Activated CD4-positive, alpha-beta T cell treated with anti-CD3 and anti-CD28 coated beads, Interleukin-2, Interleukin-4, amounts not matched to agents 100 ng/mL and 50 ng/mL, durations not matched to agents 16 hours and 8 hours (primary cell): ENCODE measurements at regions not wholly inside any gene's neighbourhood (a gene's known extent, or its start where the extent isn't known, plus 50 kb on each side); places are given as distances from the start of the nearest gene placed in this dataset.

Experiments used
- DNase-seq: peaks from one replicate; pipeline ENCODE4 v3.0.0-alpha.2; 2020; ENCODE audit warnings: low spot score

DNA sequence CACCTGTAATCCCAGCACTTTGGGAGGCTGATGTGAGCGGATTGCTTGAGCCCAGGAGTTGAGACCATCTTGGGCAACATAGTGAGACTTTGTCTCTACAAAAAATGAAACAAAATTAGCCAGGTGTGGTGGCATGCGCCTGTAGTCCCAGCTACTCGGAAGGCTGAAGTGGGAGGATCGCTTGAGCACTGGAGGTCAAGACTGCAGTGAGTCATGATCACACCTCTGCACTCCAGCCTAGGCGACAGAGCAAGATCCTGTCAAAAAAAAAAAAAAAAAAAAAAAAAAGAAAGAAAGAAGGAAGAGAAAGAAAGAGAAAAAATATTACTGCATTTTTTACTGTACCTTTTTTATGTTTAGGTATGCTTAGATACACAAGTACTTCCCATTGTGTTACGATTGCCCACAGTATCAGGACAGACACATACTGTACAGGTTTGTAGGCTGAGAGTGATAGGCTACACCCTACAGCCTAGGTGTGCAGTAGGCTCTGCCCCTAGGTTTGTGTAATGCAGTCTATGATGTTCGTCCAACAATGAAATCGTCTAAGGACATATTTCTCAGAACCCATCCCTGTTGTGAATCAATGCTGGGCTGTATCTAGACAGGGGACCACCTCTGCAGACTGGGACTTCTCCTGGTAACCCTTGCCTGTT, 160.4 kb upstream of the PWP1 start:
- no peak for DNase-seq

DNA sequence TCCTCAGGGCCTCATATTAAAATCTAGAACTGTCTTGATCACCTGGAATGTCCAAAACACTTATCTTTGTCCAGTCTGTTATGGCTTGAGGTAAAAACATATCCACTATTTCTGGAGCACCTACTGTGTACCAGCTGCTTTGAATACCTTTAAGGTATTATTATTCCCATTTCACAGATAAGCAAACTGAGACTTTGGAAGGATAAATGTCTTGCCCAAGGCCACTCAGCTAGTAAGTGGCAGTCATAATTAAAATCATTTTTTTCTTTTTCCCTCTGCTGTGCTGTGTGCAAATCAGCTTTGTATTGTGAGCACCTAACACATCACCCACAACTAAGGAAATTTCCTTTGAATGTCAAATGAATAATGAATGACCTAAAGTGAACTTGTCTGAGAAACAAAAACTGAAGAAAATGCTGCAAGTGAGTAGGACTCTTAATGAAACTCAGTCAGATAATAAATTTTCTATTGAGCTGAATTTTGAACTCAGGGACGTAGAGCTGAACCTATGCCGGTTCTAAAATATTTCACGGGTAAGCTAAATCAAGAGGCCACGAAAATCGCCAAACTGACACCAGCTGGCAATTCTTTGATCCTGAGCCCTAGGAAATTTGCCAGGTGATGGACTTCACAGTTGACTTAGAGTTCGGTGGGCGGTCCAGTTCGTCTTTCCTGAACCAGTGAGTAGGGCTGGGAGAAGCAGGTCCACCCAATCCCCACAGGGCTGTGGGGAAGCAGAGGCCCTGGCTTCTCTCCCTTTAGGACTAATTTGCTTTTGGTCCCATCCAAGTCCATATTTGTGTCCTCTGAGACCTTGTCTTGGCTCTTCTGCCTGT, 159.7 kb upstream of the PWP1 start:
- no peak for DNase-seq

DNA sequence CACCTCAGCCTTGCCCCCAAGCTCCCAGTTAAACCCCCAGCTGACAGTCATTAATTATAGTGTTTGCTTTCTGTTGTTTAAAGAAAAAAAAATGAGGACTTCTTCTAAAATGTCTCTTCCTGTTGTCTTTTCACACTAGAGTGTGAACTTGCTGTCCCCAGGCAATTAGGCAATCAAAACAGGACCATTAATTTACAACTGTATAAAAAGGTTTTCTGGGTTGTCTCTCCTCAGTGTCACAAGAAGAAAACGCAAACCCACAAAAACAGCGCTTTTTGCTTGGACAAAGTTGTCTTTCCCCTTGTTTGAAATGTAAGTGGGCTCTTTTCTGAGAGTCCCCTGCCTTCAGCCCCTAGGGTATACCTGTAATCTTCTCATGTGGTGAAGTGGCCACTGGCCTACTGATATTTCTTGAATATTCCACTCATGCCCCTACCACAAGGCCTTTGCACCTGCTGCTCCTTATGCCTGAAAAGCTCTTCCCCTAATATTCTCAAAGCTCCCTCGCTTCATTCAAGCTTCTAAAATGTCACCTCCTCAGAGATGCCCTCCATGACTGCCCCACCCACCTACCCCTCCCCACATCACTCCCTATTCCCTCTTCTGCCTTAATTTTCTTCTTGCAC, 158.9 kb upstream of the PWP1 start:
- DNase-seq, result no peak

DNA sequence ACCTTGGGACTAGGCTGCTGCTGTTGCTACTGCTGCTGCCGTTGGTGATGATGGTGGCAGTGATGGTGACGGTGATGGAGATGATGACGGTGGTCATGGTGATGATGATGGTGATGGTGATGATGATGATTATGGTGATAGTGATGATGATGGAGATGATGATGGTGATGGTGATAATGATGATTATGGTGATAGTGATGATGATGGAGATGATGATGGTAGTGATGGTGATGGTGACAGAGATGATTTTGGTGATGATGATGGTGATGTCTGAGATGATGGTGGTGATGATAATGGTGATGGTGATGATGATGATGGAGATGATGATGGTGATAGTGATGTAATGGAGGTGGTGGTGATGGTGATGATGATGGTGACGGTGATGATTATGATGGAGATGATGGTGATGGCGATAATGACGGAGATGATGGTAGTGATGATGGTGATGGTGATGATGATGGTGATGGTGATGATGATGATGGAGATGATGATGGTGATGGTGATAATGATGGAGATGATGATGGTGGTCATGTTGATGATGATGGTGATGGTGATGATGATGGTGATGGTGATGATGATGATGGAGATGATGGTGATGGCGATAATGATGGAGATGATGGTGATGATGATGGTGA, 156.8 kb upstream of the PWP1 start:
- no peak for DNase-seq

DNA sequence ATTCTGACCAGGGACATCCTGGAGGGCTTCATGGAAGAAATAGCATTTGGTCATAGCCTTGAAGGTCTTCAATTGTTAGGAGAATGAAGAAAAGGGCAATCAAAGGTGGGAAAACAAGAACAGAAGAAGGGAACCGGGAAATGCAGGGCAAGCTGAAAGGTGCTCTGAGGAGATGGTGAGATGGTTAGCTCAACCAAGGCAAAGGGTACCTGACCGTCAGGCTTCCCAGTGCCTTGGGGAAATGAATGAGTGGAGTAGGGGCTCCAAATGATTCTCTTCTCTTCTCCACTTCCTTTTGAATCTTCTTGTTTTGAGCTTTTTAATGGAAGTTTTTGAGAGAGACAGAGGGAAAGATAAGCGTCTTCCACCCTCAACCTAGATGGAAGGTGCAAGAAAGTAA, 155.6 kb upstream of the PWP1 start:
- DNase-seq, result no peak

DNA sequence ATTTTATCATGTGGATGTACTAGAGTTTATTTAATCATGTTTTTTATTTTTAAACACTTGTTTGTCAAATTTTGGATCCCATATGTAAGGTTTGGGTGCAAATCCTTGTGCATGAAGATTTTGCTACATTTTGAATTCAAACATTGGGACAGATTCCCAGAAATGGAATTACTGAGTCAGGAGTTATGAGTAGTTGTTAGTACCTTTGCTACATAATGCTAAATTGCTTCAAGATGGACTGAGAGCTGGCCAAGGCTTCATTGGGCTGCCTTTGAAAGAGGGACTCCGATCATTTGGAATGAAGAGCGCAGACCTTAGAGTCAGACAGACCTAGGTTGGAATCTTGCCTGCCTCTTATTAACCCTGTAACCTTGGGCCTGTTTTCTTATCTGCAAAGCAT, 154.9 kb upstream of the PWP1 start:
- DNase-seq, result no peak

DNA sequence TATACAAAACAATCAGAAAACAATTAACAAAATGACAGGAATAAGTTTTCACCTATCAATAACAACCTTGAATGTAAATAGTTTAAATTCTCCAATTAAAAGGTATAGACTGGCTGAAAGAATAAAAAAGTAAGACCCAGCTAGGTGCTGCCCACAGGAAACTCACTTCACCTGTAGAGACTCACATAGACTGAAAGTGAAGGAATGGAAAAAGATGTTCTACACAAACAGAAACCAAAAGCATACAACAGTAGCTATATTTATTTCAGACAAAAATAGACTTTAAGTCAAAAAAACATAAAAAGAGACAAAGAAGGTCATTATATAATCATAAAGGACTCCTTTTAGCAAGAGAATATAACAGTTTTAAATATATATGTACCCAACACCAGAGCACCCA, 152.4 kb upstream of the PWP1 start:
- DNase-seq, result no peak

DNA sequence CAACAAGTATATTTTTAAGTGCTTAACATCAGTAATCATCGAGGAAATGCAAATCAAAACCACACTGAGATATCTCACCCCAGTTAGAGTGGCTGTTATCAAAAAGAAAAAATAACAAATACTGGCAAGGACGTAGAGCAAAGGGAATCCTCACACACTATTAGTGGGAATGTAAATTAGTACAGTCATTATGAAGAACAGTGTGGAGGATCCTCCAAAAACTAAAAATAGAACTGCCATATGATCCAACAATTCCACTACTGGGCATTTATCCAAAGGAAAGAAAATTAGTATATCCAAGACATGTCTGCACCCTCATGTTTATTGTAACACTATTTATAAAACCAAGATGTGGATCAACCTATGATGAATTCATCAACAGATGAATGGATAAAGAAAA, 149.0 kb upstream of the PWP1 start:
- DNase-seq, result no peak

DNA sequence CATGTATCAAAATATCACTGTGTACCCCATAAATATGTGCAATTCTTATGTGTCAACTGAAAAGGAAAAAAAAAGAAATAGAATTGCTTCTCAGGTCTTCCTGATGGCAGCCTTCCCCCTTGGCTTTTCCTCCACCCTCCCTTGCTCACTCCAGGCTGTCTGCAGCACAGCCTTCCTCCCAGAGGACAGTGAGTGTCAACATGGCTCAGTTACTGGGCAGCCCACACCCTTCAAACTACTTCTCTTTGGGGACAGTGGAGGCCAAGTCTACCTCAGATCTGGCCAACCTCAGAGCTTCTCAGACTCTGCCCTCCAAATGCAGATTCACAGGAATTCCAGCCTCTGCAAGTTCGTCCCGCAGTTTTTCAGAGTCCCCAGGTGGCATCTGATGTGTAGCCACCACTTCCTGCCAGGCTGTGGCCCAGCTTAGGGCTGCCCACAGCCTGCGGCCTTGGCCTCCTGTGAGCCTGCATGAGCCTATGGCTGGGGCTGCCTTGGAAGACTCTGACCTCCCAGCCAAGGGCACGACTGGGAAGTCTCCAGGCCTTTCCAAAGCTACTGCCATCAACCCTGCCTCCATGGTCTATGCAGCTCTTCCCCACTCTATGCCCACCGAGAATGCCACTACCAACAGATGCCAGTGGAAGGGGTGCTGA, 148.0 kb upstream of the PWP1 start:
- DNase-seq, result no peak

DNA sequence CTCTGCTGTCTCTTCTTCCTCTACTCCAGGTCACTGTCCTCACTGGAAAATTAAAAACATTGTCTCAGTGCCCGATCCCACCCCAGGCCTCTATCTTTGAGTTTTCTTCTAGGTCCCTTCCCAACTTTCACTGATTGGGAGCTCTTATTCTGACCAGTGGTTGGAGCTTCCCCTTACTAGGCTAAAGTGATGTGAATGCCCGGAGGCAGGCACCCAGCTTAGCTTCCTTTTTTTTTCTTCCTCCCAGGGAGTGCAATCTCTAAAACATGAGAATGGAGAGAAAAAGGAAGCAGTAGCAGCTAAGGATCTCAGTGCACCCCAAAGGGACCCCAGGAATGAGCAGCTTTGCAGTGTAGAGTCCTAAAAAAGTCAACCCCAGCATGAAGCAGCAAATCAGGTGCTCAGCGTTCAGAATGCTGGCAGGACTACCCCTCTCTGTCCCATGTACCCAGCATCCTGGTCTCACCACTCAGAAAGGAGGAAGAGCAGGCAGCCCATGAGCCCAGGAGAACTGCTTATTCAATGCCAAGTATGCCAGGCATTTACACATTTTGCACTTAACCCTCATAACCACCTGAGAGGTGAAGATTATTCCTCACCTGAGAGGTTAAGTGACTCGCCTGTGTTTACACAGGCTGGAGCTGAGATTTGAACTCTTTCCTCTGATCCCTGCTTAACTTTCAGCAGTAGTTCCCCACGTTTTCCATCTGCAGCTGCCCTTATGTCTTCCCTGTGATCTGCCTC, 146.2 kb upstream of the PWP1 start:
- no peak for DNase-seq

DNA sequence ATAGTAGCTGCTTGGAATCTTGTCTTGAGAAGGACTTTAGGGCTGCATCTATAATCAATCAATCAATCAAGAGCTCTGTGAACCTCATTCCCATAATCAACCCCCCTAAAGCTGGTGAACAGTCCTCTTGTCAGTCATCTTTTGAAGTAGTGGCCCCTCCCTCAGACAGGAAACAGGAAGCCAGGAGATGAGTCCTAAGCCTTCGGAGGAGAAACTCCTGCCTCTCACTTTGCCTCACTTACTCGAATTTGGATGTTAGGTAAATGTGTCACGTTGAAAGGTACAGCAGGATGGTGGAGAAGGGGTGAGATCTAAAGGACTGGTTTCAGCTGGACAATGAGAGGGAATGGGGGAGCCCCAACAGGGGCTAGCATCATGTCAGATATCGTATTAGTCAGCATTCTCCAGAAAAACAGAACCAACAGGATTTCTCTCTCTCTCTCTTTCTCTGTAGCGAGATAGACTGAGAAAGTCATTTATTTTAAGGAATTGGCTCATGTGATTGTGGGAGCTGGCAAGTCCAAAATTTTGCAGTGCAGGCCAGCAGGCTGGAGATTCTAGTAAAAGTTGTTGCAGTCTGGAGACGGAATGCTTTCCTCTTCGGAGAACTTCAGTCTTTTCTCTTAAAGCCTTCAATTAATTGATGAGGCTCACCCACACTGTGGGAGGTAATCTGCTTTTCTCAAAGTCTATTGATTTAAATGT, 144.4 kb upstream of the PWP1 start:
- no peak for DNase-seq

DNA sequence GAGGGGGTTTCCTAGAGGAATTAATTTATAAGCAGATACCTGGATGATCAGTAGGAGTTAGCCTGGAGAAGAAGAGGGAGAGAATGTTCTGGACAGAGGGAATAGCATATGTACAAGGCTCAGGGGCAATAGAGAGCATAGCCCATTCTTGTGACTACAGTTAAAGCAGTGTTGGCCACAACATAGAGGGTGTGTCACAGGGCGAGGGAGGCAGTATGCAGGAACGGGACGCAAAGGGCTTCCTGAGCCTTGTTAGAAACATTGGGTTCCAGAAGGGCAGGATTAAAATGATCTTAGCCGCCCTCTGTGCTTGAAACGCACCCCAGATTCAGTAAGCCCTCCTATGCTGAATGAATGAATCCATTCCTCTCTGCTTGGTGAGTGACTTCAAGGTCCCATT, 142.2 kb upstream of the PWP1 start:
- DNase-seq, result no peak

DNA sequence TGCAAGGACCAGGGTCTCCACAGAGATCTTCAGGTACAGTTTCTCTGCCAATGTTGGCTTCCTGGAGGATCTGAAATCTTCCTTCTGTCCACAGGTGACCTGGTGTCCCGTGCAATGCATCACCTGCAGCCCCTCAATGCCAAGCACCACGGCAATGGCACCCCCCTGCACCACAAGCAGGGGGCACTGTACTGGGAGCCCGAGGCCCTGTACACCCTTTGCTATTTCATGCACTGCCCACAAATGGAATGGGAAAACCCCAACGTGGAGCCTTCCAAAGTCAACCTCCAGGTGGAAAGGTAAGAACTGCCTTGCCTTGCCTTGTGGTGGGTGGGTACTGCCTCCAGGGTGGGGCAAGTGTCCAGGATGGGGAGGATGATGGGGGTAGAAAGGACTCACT, 141.8 kb upstream of the PWP1 start:
- DNase-seq, result no peak

DNA sequence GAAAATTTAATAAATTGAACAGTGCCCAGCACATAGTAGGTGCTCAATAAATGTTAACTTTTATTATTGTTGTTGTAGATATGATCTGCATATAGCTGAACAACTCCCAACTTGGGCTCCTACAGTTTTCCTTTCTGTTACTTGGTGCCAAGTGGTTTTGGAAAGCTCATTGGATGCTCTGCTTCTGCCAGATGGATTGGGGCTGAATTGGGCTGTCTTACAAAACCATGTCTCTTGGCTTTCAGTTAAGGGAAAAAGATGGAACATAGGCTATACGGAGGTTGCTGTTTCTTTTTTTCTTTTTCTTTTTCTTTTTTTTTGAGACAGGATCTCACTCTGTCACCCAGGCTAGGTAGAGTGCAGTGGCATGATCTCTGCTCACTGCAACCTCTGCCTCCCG, 140.7 kb upstream of the PWP1 start:
- DNase-seq, result no peak

DNA sequence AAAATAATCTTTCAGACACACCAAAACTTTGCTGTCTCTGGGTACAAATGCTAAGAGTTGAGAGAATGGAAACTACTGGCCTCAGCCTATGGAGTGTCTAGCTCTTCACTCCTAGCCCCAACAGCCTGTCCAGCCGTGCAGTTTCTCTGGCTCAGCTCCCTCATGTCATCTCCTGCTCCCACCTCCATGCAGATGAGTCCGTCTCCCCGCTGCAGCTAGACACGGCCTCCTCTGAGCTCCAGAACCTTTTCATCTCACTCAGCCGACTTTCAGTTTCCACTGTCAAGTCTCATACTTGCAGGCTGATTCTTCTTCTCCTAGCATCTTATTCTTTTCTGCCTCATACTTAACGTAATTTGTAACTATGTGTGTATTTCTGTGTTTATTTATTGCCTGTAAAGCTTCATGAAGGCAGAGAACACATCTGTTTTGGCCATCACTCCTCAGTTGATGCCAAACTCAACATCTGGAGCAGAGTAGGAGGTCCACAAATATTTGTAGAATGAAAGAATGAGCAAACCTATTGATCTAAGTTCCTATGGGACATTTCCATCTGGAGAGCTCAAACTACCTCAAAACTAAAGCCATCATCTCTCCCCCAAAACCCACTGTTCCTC, 139.8 kb upstream of the PWP1 start:
- DNase-seq, result no peak

DNA sequence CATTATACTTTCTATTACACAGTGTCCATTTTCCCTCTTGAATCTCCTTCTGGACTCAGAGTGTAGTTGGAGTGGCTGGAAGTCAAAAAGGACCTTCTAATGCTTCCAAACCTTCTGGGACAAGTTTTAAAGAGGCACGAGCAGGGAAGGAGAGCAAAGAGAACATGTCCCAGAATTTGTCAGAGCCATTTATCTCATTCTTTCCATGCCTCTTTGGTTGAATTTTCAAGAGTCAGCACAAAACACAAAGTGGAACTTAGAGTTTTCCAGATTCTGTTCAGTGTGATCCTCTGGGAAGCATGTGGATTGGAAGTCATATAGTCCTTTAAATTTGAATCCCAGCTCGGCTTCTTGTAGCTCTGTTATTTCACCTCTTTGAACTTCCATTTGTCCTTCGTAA, 138.2 kb upstream of the PWP1 start:
- DNase-seq, result no peak

DNA sequence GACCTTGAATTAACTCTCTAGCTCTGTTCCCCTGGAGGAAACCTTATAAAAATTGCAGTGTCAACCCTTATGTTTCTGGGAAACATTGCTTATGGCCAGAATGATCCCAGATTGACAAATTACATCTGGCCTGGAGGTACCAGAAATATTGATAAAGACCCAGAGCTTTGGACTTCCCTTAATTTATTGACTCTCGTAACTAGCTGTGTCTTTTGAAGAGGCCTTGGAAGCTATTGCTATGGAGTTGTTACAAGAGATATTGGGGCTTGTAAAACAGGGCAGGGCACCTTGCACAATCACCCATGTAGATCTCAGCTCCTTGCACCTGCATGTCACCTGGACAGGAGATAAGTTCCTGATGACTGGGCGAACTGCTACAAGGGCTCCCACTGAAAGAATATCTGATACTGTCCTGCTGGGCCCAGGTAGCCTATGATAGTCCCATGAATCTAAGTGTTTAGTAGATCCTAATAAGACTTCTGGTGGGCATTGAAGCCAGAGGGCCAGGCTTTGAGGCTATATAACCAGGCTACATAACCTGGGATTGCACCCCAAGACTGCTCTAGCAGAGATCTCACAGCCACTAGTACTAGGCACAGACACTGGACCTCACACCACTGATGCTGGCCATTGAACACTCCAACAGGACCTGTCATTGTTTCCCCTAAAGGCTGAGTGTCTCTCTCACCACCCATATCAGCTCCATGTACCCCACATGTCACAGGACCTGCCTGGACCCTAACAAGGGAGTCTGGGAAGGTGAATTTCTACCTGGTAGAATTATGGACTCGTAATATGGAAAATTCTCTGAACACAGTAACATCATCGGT, 135.7 kb upstream of the PWP1 start:
- no peak for DNase-seq

DNA sequence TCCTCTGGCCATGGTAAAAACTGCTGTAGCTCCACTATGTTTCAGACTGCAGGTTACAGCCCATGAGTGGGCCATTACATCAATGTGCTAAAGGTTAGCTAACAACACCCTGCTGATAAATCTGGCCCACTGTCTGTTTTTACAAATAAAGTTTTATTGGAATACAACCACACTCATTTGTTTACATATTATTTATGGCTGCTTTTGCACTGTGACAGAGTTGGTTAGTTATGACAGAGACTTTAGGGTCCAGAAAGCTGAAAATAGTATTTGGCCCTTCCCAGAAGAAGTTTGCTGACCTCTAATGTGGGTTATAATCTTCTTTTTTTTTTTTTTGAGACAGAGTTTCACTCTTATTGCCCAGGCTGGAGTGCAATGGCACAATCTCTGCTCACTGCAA, 134.2 kb upstream of the PWP1 start:
- DNase-seq, result no peak

DNA sequence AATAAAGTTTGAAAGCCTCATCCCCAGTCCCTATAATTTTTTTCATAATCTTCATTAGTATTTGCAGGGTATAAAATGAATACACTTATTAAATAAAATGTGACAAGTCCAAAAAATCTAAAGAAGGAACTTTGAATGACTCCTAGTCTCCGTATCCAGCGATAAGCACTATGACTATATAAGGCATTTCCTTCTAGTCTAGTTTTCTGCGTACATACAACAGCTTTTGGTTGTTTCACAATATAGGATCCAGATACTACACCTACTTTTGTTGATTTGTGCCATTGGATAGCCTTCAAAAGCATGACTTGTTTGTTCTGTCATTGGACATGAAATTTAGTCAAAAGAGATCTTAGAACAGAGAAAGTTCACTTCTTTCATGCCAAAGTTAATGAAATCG, 133.3 kb upstream of the PWP1 start:
- no peak for DNase-seq
